ENCODE measurements at regions not wholly inside any gene's neighbourhood (a gene's known extent, or its start where the extent isn't known, plus 50 kb on each side); places are given as distances from the start of the nearest gene placed in this dataset.
A peak's percentile ranks its signal among the peaks of the same experiment; 100 is the strongest.
"Not testable (repeated sequence)": the region's sequence is repeated elsewhere in the genome, so short reads cannot be mapped to it uniquely, and the experiment has no call there.

GRCh38 chr15:22519213-22519612 is 60.5 kb downstream of the GOLGA6L22 start:
- not testable (repeated sequence) for DNase-seq

- not testable (repeated sequence) for DNase-seq
Measured at GRCh38 chr15:22526537-22526936, 67.8 kb downstream of the GOLGA6L22 start.

GRCh38 chr15:22527016-22527415 is 68.3 kb downstream of the GOLGA6L22 start:
- DNase-seq = not testable (repeated sequence)

- not testable (repeated sequence) for DNase-seq
Measured at GRCh38 chr15:22529200-22529599, 70.5 kb downstream of the GOLGA6L22 start.

GRCh38 chr15:22559701-22560100 is 101.0 kb downstream of the GOLGA6L22 start:
- not testable (repeated sequence) for DNase-seq

GRCh38 chr15:22561716-22562115 is 103.0 kb downstream of the GOLGA6L22 start:
- DNase-seq = not testable (repeated sequence)

GRCh38 chr15:22566510-22566909 is 107.8 kb downstream of the GOLGA6L22 start:
- not testable (repeated sequence) for DNase-seq

- not testable (repeated sequence) for DNase-seq
Measured at GRCh38 chr15:22569486-22569885, 110.8 kb downstream of the GOLGA6L22 start.

- not testable (repeated sequence) for DNase-seq
Measured at GRCh38 chr15:22572152-22572735, 113.5 kb downstream of the GOLGA6L22 start.

GRCh38 chr15:22572792-22573191 is 114.1 kb downstream of the GOLGA6L22 start:
- not testable (repeated sequence) for DNase-seq

- DNase-seq = not testable (repeated sequence)
Measured at GRCh38 chr15:22577828-22578227, 119.1 kb downstream of the GOLGA6L22 start.

- not testable (repeated sequence) for DNase-seq
Measured at GRCh38 chr15:22579213-22579612, 120.5 kb downstream of the GOLGA6L22 start.

- DNase-seq = not testable (repeated sequence)
Measured at GRCh38 chr15:22587391-22587790, 128.7 kb downstream of the GOLGA6L22 start.

- DNase-seq = not testable (repeated sequence)
Measured at GRCh38 chr15:22598552-22598951, 139.8 kb downstream of the GOLGA6L22 start.

- peak; percentile 29 for DNase-seq
Measured at GRCh38 chr15:22599526-22600320, 141.0 kb downstream of the GOLGA6L22 start.

- not testable (repeated sequence) for DNase-seq
Measured at GRCh38 chr15:22616976-22617375, 158.3 kb downstream of the GOLGA6L22 start.

- DNase-seq = not testable (repeated sequence)
Measured at GRCh38 chr15:22631789-22632188, 154.7 kb upstream of the NIPA1 start.

GRCh38 chr15:22639983-22640382 is 146.5 kb upstream of the NIPA1 start:
- DNase-seq = not testable (repeated sequence)

GRCh38 chr15:22649458-22649857 is 137.0 kb upstream of the NIPA1 start:
- not testable (repeated sequence) for DNase-seq

- not testable (repeated sequence) for DNase-seq
Measured at GRCh38 chr15:22651179-22651578, 135.3 kb upstream of the NIPA1 start.

GRCh38 chr15:22664294-22665058 is 122.0 kb upstream of the NIPA1 start:
- DNase-seq = peak; percentile 58

- DNase-seq = peak; percentile 48
Measured at GRCh38 chr15:22665059-22665702, 121.3 kb upstream of the NIPA1 start.

GRCh38 chr15:22665711-22666110 is 120.7 kb upstream of the NIPA1 start:
- not testable (repeated sequence) for DNase-seq
